ENCODE measurements at regions not wholly inside any gene's neighbourhood (a gene's known extent, or its start where the extent isn't known, plus 50 kb on each side); places are given as distances from the start of the nearest gene placed in this dataset.

DNA sequence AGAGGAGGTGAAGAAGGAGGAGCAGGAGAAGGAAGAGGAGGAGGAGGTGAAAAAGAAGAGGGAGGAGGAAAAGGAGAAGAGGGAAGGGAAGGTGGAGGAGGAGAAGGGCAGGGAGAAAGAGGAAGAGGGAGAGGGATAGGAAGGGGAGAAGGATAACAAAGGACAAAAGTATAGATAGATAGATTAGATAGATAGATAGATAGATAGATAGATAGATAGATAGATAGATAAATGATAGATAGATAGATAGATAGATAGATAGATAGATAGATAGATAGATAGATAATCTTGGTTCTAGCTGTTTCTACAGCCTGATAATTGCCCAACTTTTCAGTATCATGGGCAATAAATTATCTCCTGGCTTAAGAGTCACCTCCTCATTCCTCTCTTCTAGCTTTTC is 296.2 kb upstream of the C16orf82 start:
- TF ChIP-seq, protein P1, sequence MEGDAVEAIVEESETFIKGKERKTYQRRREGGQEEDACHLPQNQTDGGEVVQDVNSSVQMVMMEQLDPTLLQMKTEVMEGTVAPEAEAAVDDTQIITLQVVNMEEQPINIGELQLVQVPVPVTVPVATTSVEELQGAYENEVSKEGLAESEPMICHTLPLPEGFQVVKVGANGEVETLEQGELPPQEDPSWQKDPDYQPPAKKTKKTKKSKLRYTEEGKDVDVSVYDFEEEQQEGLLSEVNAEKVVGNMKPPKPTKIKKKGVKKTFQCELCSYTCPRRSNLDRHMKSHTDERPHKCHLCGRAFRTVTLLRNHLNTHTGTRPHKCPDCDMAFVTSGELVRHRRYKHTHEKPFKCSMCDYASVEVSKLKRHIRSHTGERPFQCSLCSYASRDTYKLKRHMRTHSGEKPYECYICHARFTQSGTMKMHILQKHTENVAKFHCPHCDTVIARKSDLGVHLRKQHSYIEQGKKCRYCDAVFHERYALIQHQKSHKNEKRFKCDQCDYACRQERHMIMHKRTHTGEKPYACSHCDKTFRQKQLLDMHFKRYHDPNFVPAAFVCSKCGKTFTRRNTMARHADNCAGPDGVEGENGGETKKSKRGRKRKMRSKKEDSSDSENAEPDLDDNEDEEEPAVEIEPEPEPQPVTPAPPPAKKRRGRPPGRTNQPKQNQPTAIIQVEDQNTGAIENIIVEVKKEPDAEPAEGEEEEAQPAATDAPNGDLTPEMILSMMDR (IDR thresholded peaks at IDR 0.05): no peak
- no peak for TF ChIP-seq POLR2A (IDR thresholded peaks at IDR 0.05)
